NB4 (cell line): ENCODE measurements at regions not wholly inside any gene's neighbourhood (a gene's known extent, or its start where the extent isn't known, plus 50 kb on each side); places are given as distances from the start of the nearest gene placed in this dataset.

Experiments used
- MAX ChIP-seq: IDR thresholded peaks from 2 replicates; pipeline ENCODE4 v1.6.1; 2011; ENCODE audit warnings: low read depth, low read length
- MYC ChIP-seq: IDR thresholded peaks from 2 replicates; pipeline ENCODE4 v1.6.1; 2011; ENCODE audit warnings: low read depth, low read length
- POLR2A ChIP-seq: IDR thresholded peaks from 2 replicates; pipeline ENCODE4 v1.6.1; 2011; ENCODE audit warnings: mild to moderate bottlenecking; ENCODE audit not compliant: insufficient read length; ENCODE audit errors: extremely low read depth
- TF ChIP-seq, protein P1 (sequence below): IDR thresholded peaks from one replicate; pipeline ENCODE4 v1.5.1; 2012; ENCODE audit warnings: low read depth, low read length

- TF ChIP-seq, protein P1, sequence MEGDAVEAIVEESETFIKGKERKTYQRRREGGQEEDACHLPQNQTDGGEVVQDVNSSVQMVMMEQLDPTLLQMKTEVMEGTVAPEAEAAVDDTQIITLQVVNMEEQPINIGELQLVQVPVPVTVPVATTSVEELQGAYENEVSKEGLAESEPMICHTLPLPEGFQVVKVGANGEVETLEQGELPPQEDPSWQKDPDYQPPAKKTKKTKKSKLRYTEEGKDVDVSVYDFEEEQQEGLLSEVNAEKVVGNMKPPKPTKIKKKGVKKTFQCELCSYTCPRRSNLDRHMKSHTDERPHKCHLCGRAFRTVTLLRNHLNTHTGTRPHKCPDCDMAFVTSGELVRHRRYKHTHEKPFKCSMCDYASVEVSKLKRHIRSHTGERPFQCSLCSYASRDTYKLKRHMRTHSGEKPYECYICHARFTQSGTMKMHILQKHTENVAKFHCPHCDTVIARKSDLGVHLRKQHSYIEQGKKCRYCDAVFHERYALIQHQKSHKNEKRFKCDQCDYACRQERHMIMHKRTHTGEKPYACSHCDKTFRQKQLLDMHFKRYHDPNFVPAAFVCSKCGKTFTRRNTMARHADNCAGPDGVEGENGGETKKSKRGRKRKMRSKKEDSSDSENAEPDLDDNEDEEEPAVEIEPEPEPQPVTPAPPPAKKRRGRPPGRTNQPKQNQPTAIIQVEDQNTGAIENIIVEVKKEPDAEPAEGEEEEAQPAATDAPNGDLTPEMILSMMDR: no peak
- TF ChIP-seq POLR2A: no peak
- no peak for TF ChIP-seq MAX
- TF ChIP-seq MYC: no peak
Observed at GRCh38 chr6:138680085-138680484, 93.5 kb upstream of the CCDC28A start.
